GM23338 (cell line): ENCODE measurements at regions not wholly inside any gene's neighbourhood (a gene's known extent, or its start where the extent isn't known, plus 50 kb on each side); places are given as distances from the start of the nearest gene placed in this dataset.

Experiments used
- ATAC-seq: fragments of 200-7000 bp; cut with Tn5 transposase; 3 replicates; pipeline ENCODE4 v1.9.1; 2020
- DNase-seq: peaks from one replicate; pipeline ENCODE4 v3.0.0-alpha.2; 2015; ENCODE audit warnings: low spot score
- H2AFZ ChIP-seq: fragments of 200-600 bp; sonication (generic); 2 replicates; pipeline ENCODE4 v1.8.0; 2016; ENCODE audit warnings: antibody characterized with exemption, mild to moderate bottlenecking, moderate library complexity
- H3F3A ChIP-seq: fragments of 200-600 bp; sonication (generic); replicated peaks from 2 replicates; pipeline ENCODE4 v1.8.0; 2017; ENCODE audit warnings: antibody characterized with exemption, mixed run types, low read depth
- H3K27ac ChIP-seq: fragments of 200-600 bp; sonication (generic); 2 replicates; pipeline ENCODE4 v1.6.1; 2016; ENCODE audit warnings: low read depth
- H3K27me3 ChIP-seq: fragments of 200-600 bp; sonication (generic); 2 replicates; pipeline ENCODE4 v1.8.0; 2016; ENCODE audit warnings: mild to moderate bottlenecking, mixed run types, moderate library complexity; ENCODE audit not compliant: insufficient read depth
- H3K36me3 ChIP-seq: fragments of 200-600 bp; sonication (generic); 2 replicates; pipeline ENCODE4 v1.8.0; 2016; ENCODE audit warnings: mild to moderate bottlenecking; ENCODE audit not compliant: insufficient read depth
- H3K4me1 ChIP-seq: fragments of 200-600 bp; sonication (generic); 2 replicates; pipeline ENCODE4 v1.8.0; 2016; ENCODE audit warnings: mild to moderate bottlenecking, moderate library complexity; ENCODE audit not compliant: insufficient read depth
- H3K4me2 ChIP-seq: fragments of 200-600 bp; sonication (generic); 2 replicates; pipeline ENCODE4 v1.7.1; 2017; ENCODE audit warnings: mixed run types
- H3K4me3 ChIP-seq: fragments of 200-600 bp; sonication (generic); 2 replicates; pipeline ENCODE4 v1.6.1; 2016; ENCODE audit warnings: mixed run types
- H3K79me2 ChIP-seq: fragments of 200-600 bp; sonication (generic); replicated peaks from 2 replicates; pipeline ENCODE4 v1.8.0; 2017; ENCODE audit warnings: mild to moderate bottlenecking; ENCODE audit not compliant: insufficient read depth
- H3K9me2 ChIP-seq: fragments of 200-600 bp; sonication (generic); 2 replicates; pipeline ENCODE4 v1.8.0; 2017; ENCODE audit not compliant: insufficient read depth
- H4K20me1 ChIP-seq: fragments of 200-600 bp; sonication (generic); replicated peaks from 2 replicates; pipeline ENCODE4 v1.8.0; 2017; ENCODE audit warnings: mild to moderate bottlenecking; ENCODE audit not compliant: insufficient read depth
- H3K27ac Mint-ChIP-seq: 2 replicates; pipeline ENCODE4 v1.8.0; 2020; ENCODE audit warnings: inconsistent platforms, mild to moderate bottlenecking, moderate library complexity, mixed read lengths
- H3K27me3 Mint-ChIP-seq: 3 replicates; pipeline ENCODE4 v1.8.0; 2022; ENCODE audit warnings: low read depth, mild to moderate bottlenecking, moderate library complexity, mixed read lengths, inconsistent platforms; ENCODE audit not compliant: insufficient read depth, poor library complexity
- H3K36me3 Mint-ChIP-seq: 3 replicates; pipeline ENCODE4 v1.8.0; 2021; ENCODE audit warnings: low read depth, mild to moderate bottlenecking, inconsistent platforms, moderate library complexity, mixed read lengths
- H3K4me1 Mint-ChIP-seq: 3 replicates; pipeline ENCODE4 v1.8.0; 2020; ENCODE audit warnings: mild to moderate bottlenecking, inconsistent platforms, mixed read lengths
- H3K4me3 Mint-ChIP-seq: 3 replicates; pipeline ENCODE4 v1.8.0; 2021; ENCODE audit warnings: moderate library complexity, mild to moderate bottlenecking, inconsistent platforms, mixed read lengths
- H3K9me3 Mint-ChIP-seq: 3 replicates; pipeline ENCODE4 v1.8.0; 2020; ENCODE audit warnings: moderate library complexity, mild to moderate bottlenecking, inconsistent platforms, mixed read lengths
- CREB1 ChIP-seq: fragments of 250-450 bp; sonication (Bioruptor Pico); IDR thresholded peaks from 2 replicates; pipeline ENCODE4 v1.5.0; 2020; ENCODE audit warnings: low read depth, mild to moderate bottlenecking, moderate library complexity
- ETS1 ChIP-seq: IDR thresholded peaks from 2 replicates; pipeline ENCODE4 v1.6.1; 2016; ENCODE audit warnings: antibody characterized with exemption
- EZH2 ChIP-seq: fragments of 200-600 bp; sonication (generic); IDR thresholded peaks from one replicate; pipeline ENCODE4 v1.8.0; 2017; ENCODE audit warnings: antibody characterized with exemption, mild to moderate bottlenecking, low read depth; ENCODE audit not compliant: unreplicated experiment
- EZH2phosphoT487 ChIP-seq: fragments of 200-600 bp; sonication (generic); IDR thresholded peaks from one replicate; pipeline ENCODE4 v1.8.1; 2018; ENCODE audit warnings: antibody characterized with exemption; ENCODE audit not compliant: unreplicated experiment
- JUNB ChIP-seq: IDR thresholded peaks from one replicate; pipeline ENCODE4 v1.6.1; 2016; ENCODE audit warnings: antibody characterized with exemption; ENCODE audit not compliant: unreplicated experiment
- NANOG ChIP-seq: IDR thresholded peaks from 2 replicates; pipeline ENCODE4 v1.6.1; 2016; ENCODE audit warnings: antibody characterized with exemption, borderline replicate concordance
- POLR2AphosphoS5 ChIP-seq: IDR thresholded peaks from 2 replicates; pipeline ENCODE4 v1.6.1; 2016; ENCODE audit warnings: antibody characterized with exemption, low read depth
- STAT1 ChIP-seq: IDR thresholded peaks from one replicate; pipeline ENCODE4 v1.6.1; 2016; ENCODE audit warnings: antibody characterized with exemption; ENCODE audit not compliant: unreplicated experiment
- ZNF331 ChIP-seq: fragments of 250-450 bp; sonication (Bioruptor Pico); IDR thresholded peaks from 2 replicates; pipeline ENCODE4 v1.5.0; 2020; ENCODE audit warnings: low read depth, mild to moderate bottlenecking, moderate library complexity
- ZNF462 ChIP-seq: fragments of 250-450 bp; sonication (Bioruptor Pico); IDR thresholded peaks from 2 replicates; pipeline ENCODE4 v1.5.0; 2020; ENCODE audit warnings: mild to moderate bottlenecking, moderate library complexity

GRCh38 chr7:91353848-91354247 lies 89.6 kb downstream of the FZD1 start:
- H3K79me2 ChIP-seq = no peaks in the 10 kb centered on the region
- H3K27ac ChIP-seq = no peak overlapping the region
- H3K36me3 Mint-ChIP-seq = no peaks in the 10 kb centered on the region
- no peak overlapping the region for H3K27ac Mint-ChIP-seq
- no peaks in the 10 kb centered on the region; the same call in 2 of the 3 replicates for H3K9me3 Mint-ChIP-seq
- DNase-seq = peak; percentile 43
- no peak for TF ChIP-seq EZH2
- TF ChIP-seq EZH2phosphoT487 = no peak
- TF ChIP-seq STAT1 = no peak
- TF ChIP-seq ZNF331 (CRISPR knock-in tag) = no peak
- TF ChIP-seq JUNB = no peak
- TF ChIP-seq NANOG = no peak
- no peaks in the 10 kb centered on the region for H3K9me2 ChIP-seq
- H3K27me3 ChIP-seq = peaks cover 100% of the 10 kb centered on the region
- H3K4me1 ChIP-seq = peaks cover 10% of the 10 kb centered on the region; the same call in 1 of the 2 replicates
- peak; percentile 51 for ATAC-seq
- no peaks in the 10 kb centered on the region for H3K36me3 ChIP-seq
- no peaks in the 10 kb centered on the region for H3F3A ChIP-seq
- H2AFZ ChIP-seq = no peak overlapping the region
- H3K27me3 Mint-ChIP-seq = peaks cover 78% of the 10 kb centered on the region
- peaks cover 3% of the 10 kb centered on the region; the same call in 1 of the 2 replicates for H4K20me1 ChIP-seq
- H3K4me1 Mint-ChIP-seq = peaks cover 19% of the 10 kb centered on the region
- H3K4me3 ChIP-seq = no peak overlapping the region
- no peak overlapping the region for H3K4me2 ChIP-seq
- H3K4me3 Mint-ChIP-seq = no peak overlapping the region

- peaks cover 77% of the 10 kb centered on the region for H3K27me3 Mint-ChIP-seq
- H3K4me3 ChIP-seq = no peak overlapping the region
- no peak for TF ChIP-seq ZNF462 (CRISPR knock-in tag)
- TF ChIP-seq NANOG = 0 out of 2 replicates have a peak, but pooled peaks have one; percentile 32
- TF ChIP-seq ETS1 = no peak
- TF ChIP-seq CREB1 (CRISPR knock-in tag) = no peak
- TF ChIP-seq EZH2phosphoT487 = no peak
- TF ChIP-seq POLR2AphosphoS5 = peak; percentile 52
- no peak for TF ChIP-seq EZH2
Measured at GRCh38 chr7:91355695-91356435, 91.6 kb downstream of the FZD1 start.

More at GRCh38 chr7:91355695-91356435, 91.6 kb downstream of the FZD1 start:
- Histone ChIP-seq H3K9me2 (no peaks in the 10 kb centered on the region), H3K27me3 (peaks cover 100% of the 10 kb centered on the region), H3K27ac (no peak overlapping the region), H2AFZ (no peak overlapping the region), H3F3A (no peaks in the 10 kb centered on the region), H3K4me2 (peak overlapping the region; percentile 25; the same call in 1 of the 2 replicates), H3K4me1 (peaks cover 10% of the 10 kb centered on the region; the same call in 1 of the 2 replicates), H4K20me1 (peaks cover 3% of the 10 kb centered on the region; the same call in 1 of the 2 replicates), H3K79me2 (no peaks in the 10 kb centered on the region), H3K36me3 (no peaks in the 10 kb centered on the region)
- peak; percentile 94 for ATAC-seq
- H3K4me1 Mint-ChIP-seq = peaks cover 19% of the 10 kb centered on the region
- DNase-seq = peak; percentile 65
- no peak overlapping the region for H3K27ac Mint-ChIP-seq
- H3K36me3 Mint-ChIP-seq = no peaks in the 10 kb centered on the region
- no peaks in the 10 kb centered on the region; the same call in 2 of the 3 replicates for H3K9me3 Mint-ChIP-seq
- no peak overlapping the region for H3K4me3 Mint-ChIP-seq
